ENCODE measurements at regions not wholly inside any gene's neighbourhood (a gene's known extent, or its start where the extent isn't known, plus 50 kb on each side); places are given as distances from the start of the nearest gene placed in this dataset.
A peak's percentile ranks its signal among the peaks of the same experiment; 100 is the strongest.
"Not testable (repeated sequence)": the region's sequence is repeated elsewhere in the genome, so short reads cannot be mapped to it uniquely, and the experiment has no call there.

GRCh38 chr6:27617700-27618689 lies 145.1 kb upstream of the ZNF184 start:
- DNase-seq: peak; percentile 11

- DNase-seq: no peak
Measured at GRCh38 chr6:27617046-27617687, 144.3 kb upstream of the ZNF184 start.

- DNase-seq: no peak
Measured at GRCh38 chr6:27616328-27617045, 143.6 kb upstream of the ZNF184 start.

- DNase-seq: no peak
Measured at GRCh38 chr6:27611451-27611850, 138.5 kb upstream of the ZNF184 start.

GRCh38 chr6:27608916-27609883 lies 136.3 kb upstream of the ZNF184 start:
- DNase-seq: no peak

- DNase-seq: peak; percentile 31
Measured at GRCh38 chr6:27605401-27606342, 132.8 kb upstream of the ZNF184 start.

- no peak for DNase-seq
Measured at GRCh38 chr6:27604986-27605385, 132.1 kb upstream of the ZNF184 start.

GRCh38 chr6:27601668-27602254 lies 128.9 kb upstream of the ZNF184 start:
- no peak for DNase-seq

GRCh38 chr6:27599859-27600532 lies 127.1 kb upstream of the ZNF184 start:
- no peak for DNase-seq

GRCh38 chr6:27597031-27597567 lies 124.2 kb upstream of the ZNF184 start:
- DNase-seq: not testable (repeated sequence)

- no peak for DNase-seq
Measured at GRCh38 chr6:27593861-27594260, 121.0 kb upstream of the ZNF184 start.

GRCh38 chr6:27593200-27593818 lies 120.4 kb upstream of the ZNF184 start:
- DNase-seq: no peak

GRCh38 chr6:27592481-27593199 lies 119.7 kb upstream of the ZNF184 start:
- no peak for DNase-seq

- DNase-seq: no peak
Measured at GRCh38 chr6:27591699-27592480, 119.0 kb upstream of the ZNF184 start.

- DNase-seq: not testable (repeated sequence)
Measured at GRCh38 chr6:27585316-27585715, 112.4 kb upstream of the ZNF184 start.

GRCh38 chr6:27584326-27584725 lies 111.4 kb upstream of the ZNF184 start:
- no peak for DNase-seq

Measured in skin of body (tissue), 1 donor.